ENCODE measurements at regions not wholly inside any gene's neighbourhood (a gene's known extent, or its start where the extent isn't known, plus 50 kb on each side); places are given as distances from the start of the nearest gene placed in this dataset.

- Histone ChIP-seq H3K27me3 (ENCODE audit: insufficient read depth, insufficient read length) (no peaks in the 10 kb centered on the region), H3K9ac (ENCODE audit: insufficient read length, low read depth) (no peak overlapping the region), H3K4me1 (ENCODE audit: insufficient read depth, insufficient read length) (no peaks in the 10 kb centered on the region), H3K9me3 (ENCODE audit: insufficient read depth, low read length) (no peaks in the 10 kb centered on the region; the same call in 1 of the 2 replicates), H3K4me3 (ENCODE audit: insufficient read length, low read depth) (no peak overlapping the region), H3K36me3 (ENCODE audit: insufficient read depth, insufficient read length, low read length) (no peaks in the 10 kb centered on the region)
- TF ChIP-seq YY1 (IDR thresholded peaks at IDR 0.05; ENCODE audit: insufficient read depth, insufficient read length), result no peak
- no peak for TF ChIP-seq SUZ12 (IDR thresholded peaks at IDR 0.05; ENCODE audit: extremely low read depth, insufficient read depth, insufficient read length)
- no peak for TF ChIP-seq ZNF274 (IDR thresholded peaks at IDR 0.05; ENCODE audit: low read depth, low read length)
- DNase-seq (ENCODE audit: low read depth, low spot score), result no peak
Measured at GRCh38 chr5:161095953-161096352, 243.9 kb upstream of the ATP10B start.

DNA sequence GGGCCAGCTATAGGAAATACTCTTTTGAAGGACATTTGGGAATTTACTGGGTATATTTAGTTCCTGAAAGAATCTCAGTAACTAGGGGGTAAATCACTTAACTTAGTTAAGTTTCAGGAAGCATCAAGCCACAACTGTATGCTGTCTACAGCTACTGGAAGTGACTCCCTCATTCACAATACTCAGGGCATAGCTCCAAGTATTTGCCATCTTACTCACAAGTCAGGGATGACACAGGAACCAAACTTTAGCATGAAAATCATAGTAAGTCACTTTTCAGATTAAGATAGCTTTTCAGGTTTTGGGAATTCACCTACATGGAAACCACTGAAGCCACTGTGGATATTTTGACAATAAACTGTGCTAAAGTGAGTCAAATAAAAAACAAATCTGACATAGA, 242.4 kb upstream of the ATP10B start:
- H3K27me3 ChIP-seq (ENCODE audit: insufficient read depth, insufficient read length), result no peaks in the 10 kb centered on the region
- no peak overlapping the region for H3K9ac ChIP-seq (ENCODE audit: insufficient read length, low read depth)
- TF ChIP-seq SUZ12 (IDR thresholded peaks at IDR 0.05; ENCODE audit: extremely low read depth, insufficient read depth, insufficient read length), result no peak
- no peak for TF ChIP-seq ZNF274 (IDR thresholded peaks at IDR 0.05; ENCODE audit: low read depth, low read length)
- no peak for TF ChIP-seq YY1 (IDR thresholded peaks at IDR 0.05; ENCODE audit: insufficient read depth, insufficient read length)
- H3K4me1 ChIP-seq (ENCODE audit: insufficient read depth, insufficient read length), result no peaks in the 10 kb centered on the region
- no peak overlapping the region for H3K4me3 ChIP-seq (ENCODE audit: insufficient read length, low read depth)
- no peaks in the 10 kb centered on the region for H3K36me3 ChIP-seq (ENCODE audit: insufficient read depth, insufficient read length, low read length)
- H3K9me3 ChIP-seq (ENCODE audit: insufficient read depth, low read length), result no peaks in the 10 kb centered on the region; the same call in 1 of the 2 replicates
- no peak for DNase-seq (ENCODE audit: low read depth, low spot score)

GRCh38 chr5:161093100-161093499, 241.1 kb upstream of the ATP10B start:
- TF ChIP-seq YY1 (IDR thresholded peaks at IDR 0.05; ENCODE audit: insufficient read depth, insufficient read length) (no peak), SUZ12 (IDR thresholded peaks at IDR 0.05; ENCODE audit: extremely low read depth, insufficient read depth, insufficient read length) (no peak), ZNF274 (IDR thresholded peaks at IDR 0.05; ENCODE audit: low read depth, low read length) (no peak)
- Histone ChIP-seq H3K9me3 (ENCODE audit: insufficient read depth, low read length) (no peaks in the 10 kb centered on the region; the same call in 1 of the 2 replicates), H3K36me3 (ENCODE audit: insufficient read depth, insufficient read length, low read length) (no peaks in the 10 kb centered on the region), H3K4me1 (ENCODE audit: insufficient read depth, insufficient read length) (no peaks in the 10 kb centered on the region), H3K4me3 (ENCODE audit: insufficient read length, low read depth) (no peak overlapping the region), H3K9ac (ENCODE audit: insufficient read length, low read depth) (no peak overlapping the region), H3K27me3 (ENCODE audit: insufficient read depth, insufficient read length) (no peaks in the 10 kb centered on the region)
- DNase-seq (ENCODE audit: low read depth, low spot score), result no peak

- Histone ChIP-seq H3K27me3 (ENCODE audit: insufficient read depth, insufficient read length) (no peaks in the 10 kb centered on the region), H3K36me3 (ENCODE audit: insufficient read depth, insufficient read length, low read length) (no peaks in the 10 kb centered on the region), H3K4me1 (ENCODE audit: insufficient read depth, insufficient read length) (no peaks in the 10 kb centered on the region), H3K4me3 (ENCODE audit: insufficient read length, low read depth) (no peak overlapping the region), H3K9me3 (ENCODE audit: insufficient read depth, low read length) (no peaks in the 10 kb centered on the region; the same call in 1 of the 2 replicates), H3K9ac (ENCODE audit: insufficient read length, low read depth) (no peak overlapping the region)
- no peak for TF ChIP-seq ZNF274 (IDR thresholded peaks at IDR 0.05; ENCODE audit: low read depth, low read length)
- DNase-seq (ENCODE audit: low read depth, low spot score), result no peak
Measured at GRCh38 chr5:161089569-161089968, 237.6 kb upstream of the ATP10B start.

- Histone ChIP-seq H3K9me3 (ENCODE audit: insufficient read depth, low read length) (no peaks in the 10 kb centered on the region), H3K4me1 (ENCODE audit: insufficient read depth, insufficient read length) (no peaks in the 10 kb centered on the region), H3K9ac (ENCODE audit: insufficient read length, low read depth) (no peak overlapping the region), H3K27me3 (ENCODE audit: insufficient read depth, insufficient read length) (no peaks in the 10 kb centered on the region), H3K4me3 (ENCODE audit: insufficient read length, low read depth) (no peak overlapping the region), H3K36me3 (ENCODE audit: insufficient read depth, insufficient read length, low read length) (no peaks in the 10 kb centered on the region)
- no peak for DNase-seq (ENCODE audit: low read depth, low spot score)
- TF ChIP-seq YY1 (IDR thresholded peaks at IDR 0.05; ENCODE audit: insufficient read depth, insufficient read length) (no peak), SUZ12 (IDR thresholded peaks at IDR 0.05; ENCODE audit: extremely low read depth, insufficient read depth, insufficient read length) (no peak), ZNF274 (IDR thresholded peaks at IDR 0.05; ENCODE audit: low read depth, low read length) (no peak)
Measured at GRCh38 chr5:161086461-161086860, 234.4 kb upstream of the ATP10B start.

- no peak for DNase-seq (ENCODE audit: low read depth, low spot score)
- H3K4me3 ChIP-seq (ENCODE audit: insufficient read length, low read depth), result no peak overlapping the region
- no peaks in the 10 kb centered on the region for H3K9me3 ChIP-seq (ENCODE audit: insufficient read depth, low read length)
- TF ChIP-seq YY1 (IDR thresholded peaks at IDR 0.05; ENCODE audit: insufficient read depth, insufficient read length), result no peak
- TF ChIP-seq SUZ12 (IDR thresholded peaks at IDR 0.05; ENCODE audit: extremely low read depth, insufficient read depth, insufficient read length), result no peak
- TF ChIP-seq ZNF274 (IDR thresholded peaks at IDR 0.05; ENCODE audit: low read depth, low read length), result no peak
- no peaks in the 10 kb centered on the region for H3K36me3 ChIP-seq (ENCODE audit: insufficient read depth, insufficient read length, low read length)
- H3K9ac ChIP-seq (ENCODE audit: insufficient read length, low read depth), result no peak overlapping the region
- H3K27me3 ChIP-seq (ENCODE audit: insufficient read depth, insufficient read length), result no peaks in the 10 kb centered on the region
- no peaks in the 10 kb centered on the region for H3K4me1 ChIP-seq (ENCODE audit: insufficient read depth, insufficient read length)
Measured at GRCh38 chr5:161085056-161085455, 233.0 kb upstream of the ATP10B start.

GRCh38 chr5:161084115-161084514, 232.1 kb upstream of the ATP10B start:
- H3K4me3 ChIP-seq (ENCODE audit: insufficient read length, low read depth), result no peak overlapping the region
- no peaks in the 10 kb centered on the region for H3K4me1 ChIP-seq (ENCODE audit: insufficient read depth, insufficient read length)
- no peak for TF ChIP-seq ZNF274 (IDR thresholded peaks at IDR 0.05; ENCODE audit: low read depth, low read length)
- no peak for TF ChIP-seq SUZ12 (IDR thresholded peaks at IDR 0.05; ENCODE audit: extremely low read depth, insufficient read depth, insufficient read length)
- no peak for TF ChIP-seq YY1 (IDR thresholded peaks at IDR 0.05; ENCODE audit: insufficient read depth, insufficient read length)
- DNase-seq (ENCODE audit: low read depth, low spot score), result no peak
- H3K27me3 ChIP-seq (ENCODE audit: insufficient read depth, insufficient read length), result no peaks in the 10 kb centered on the region
- H3K9ac ChIP-seq (ENCODE audit: insufficient read length, low read depth), result no peak overlapping the region
- H3K36me3 ChIP-seq (ENCODE audit: insufficient read depth, insufficient read length, low read length), result no peaks in the 10 kb centered on the region
- no peaks in the 10 kb centered on the region for H3K9me3 ChIP-seq (ENCODE audit: insufficient read depth, low read length)

GRCh38 chr5:161078793-161079192, 226.8 kb upstream of the ATP10B start:
- Histone ChIP-seq H3K4me1 (ENCODE audit: insufficient read depth, insufficient read length) (no peaks in the 10 kb centered on the region), H3K9me3 (ENCODE audit: insufficient read depth, low read length) (no peaks in the 10 kb centered on the region), H3K9ac (ENCODE audit: insufficient read length, low read depth) (no peak overlapping the region), H3K27me3 (ENCODE audit: insufficient read depth, insufficient read length) (no peaks in the 10 kb centered on the region), H3K36me3 (ENCODE audit: insufficient read depth, insufficient read length, low read length) (no peaks in the 10 kb centered on the region), H3K4me3 (ENCODE audit: insufficient read length, low read depth) (no peak overlapping the region)
- no peak for DNase-seq (ENCODE audit: low read depth, low spot score)
- no peak for TF ChIP-seq YY1 (IDR thresholded peaks at IDR 0.05; ENCODE audit: insufficient read depth, insufficient read length)
- TF ChIP-seq SUZ12 (IDR thresholded peaks at IDR 0.05; ENCODE audit: extremely low read depth, insufficient read depth, insufficient read length), result no peak
- no peak for TF ChIP-seq ZNF274 (IDR thresholded peaks at IDR 0.05; ENCODE audit: low read depth, low read length)

Data from NT2/D1 (cell line).